Skeletal muscle tissue (tissue), 3 donors: ENCODE measurements at regions not wholly inside any gene's neighbourhood (a gene's known extent, or its start where the extent isn't known, plus 50 kb on each side); places are given as distances from the start of the nearest gene placed in this dataset.

Experiments
- H3K27ac ChIP-seq: one replicate; pipeline ENCODE4 v1.7.0; 2013; ENCODE audit warnings: mild to moderate bottlenecking, low read depth, low read length, inconsistent platforms
- H3K27me3 ChIP-seq, 3 donors: one replicate each; pipeline ENCODE4 v1.7.0; 2013; ENCODE audit warnings: low read length in 3 of 3; ENCODE audit not compliant: control insufficient read depth in 3 of 3, insufficient read depth in 3 of 3
- H3K36me3 ChIP-seq, 3 donors: one replicate each; pipeline ENCODE4 v1.7.0; 2013; ENCODE audit warnings: low read length in 3 of 3; ENCODE audit not compliant: control insufficient read depth in 3 of 3, insufficient read depth in 3 of 3
- H3K4me1 ChIP-seq, 3 donors: one replicate each; pipeline ENCODE4 v1.7.0; 2013; ENCODE audit warnings: low read length in 3 of 3, mild to moderate bottlenecking in 3 of 3; ENCODE audit not compliant: control insufficient read depth in 3 of 3, insufficient read depth in 3 of 3
- H3K4me3 ChIP-seq, 3 donors: one replicate each; pipeline ENCODE4 v1.7.0; 2013; ENCODE audit warnings: low read length in 3 of 3
- H3K9ac ChIP-seq, 3 donors: one replicate each; pipeline ENCODE4 v1.7.0; 2013; ENCODE audit warnings: low read length in 3 of 3, mild to moderate bottlenecking in 3 of 3, moderate library complexity in 2 of 3, low read depth in 1 of 3
- H3K9me3 ChIP-seq, 3 donors: one replicate each; pipeline ENCODE4 v1.7.0; 2013; ENCODE audit warnings: low read length in 3 of 3; ENCODE audit not compliant: control insufficient read depth in 3 of 3
- donor health status: Osteomylitis.

DNA sequence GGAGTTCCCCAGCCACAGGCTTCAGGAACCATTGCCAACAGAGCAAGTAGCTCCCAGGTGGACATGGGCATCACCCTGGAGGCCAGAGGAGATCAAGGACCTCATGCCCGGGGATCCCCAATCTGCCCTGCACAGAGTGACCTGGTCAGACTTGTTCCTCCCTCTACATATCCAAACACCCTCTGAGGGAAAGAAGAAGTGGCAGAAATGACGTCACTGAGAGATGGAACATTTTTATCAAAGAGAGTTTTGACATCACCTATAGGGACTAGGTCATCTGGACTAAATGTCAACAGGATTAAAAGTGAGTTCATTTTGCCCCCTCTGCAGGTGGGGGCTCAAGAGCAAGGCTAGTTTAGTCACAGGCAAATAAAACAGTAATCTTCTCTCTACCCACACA is 273.7 kb downstream of the SKAP2 start:
- Histone ChIP-seq H3K9ac (no peak overlapping the region), H3K27me3 (peaks cover 0 to 8% (median 5%) of the 10 kb centered on the region in 3 donors), H3K4me3 (no peak overlapping the region), H3K4me1 (peaks cover 0 to 7% (median 4%) of the 10 kb centered on the region in 3 donors), H3K36me3 (no peaks in the 10 kb centered on the region), H3K9me3 (no peaks in the 10 kb centered on the region), H3K27ac (no peak overlapping the region)

DNA sequence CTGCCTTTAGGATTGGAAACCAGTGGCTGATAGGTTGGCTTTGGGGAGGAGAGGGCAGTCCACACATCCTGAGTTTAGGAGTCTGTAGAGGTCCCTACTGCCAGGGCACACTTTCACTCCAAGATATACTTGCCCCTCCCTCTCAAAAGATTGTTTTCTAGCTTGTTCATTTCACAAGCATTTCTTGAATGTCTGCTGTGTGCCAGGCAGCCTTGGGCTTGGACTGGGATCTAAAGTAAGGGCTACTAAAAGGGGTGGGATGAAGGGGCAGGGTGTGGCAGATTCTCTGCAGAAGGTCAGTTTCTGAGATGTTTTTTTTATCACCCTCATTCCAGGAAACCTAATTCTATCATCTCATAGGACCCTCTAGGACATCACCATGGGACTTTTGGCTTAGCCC is 272.4 kb downstream of the SKAP2 start:
- Histone ChIP-seq H3K9me3 (no peaks in the 10 kb centered on the region), H3K27me3 (peaks cover 0 to 11% (median 5%) of the 10 kb centered on the region in 3 donors), H3K9ac (no peak overlapping the region), H3K4me1 (peaks cover 0 to 7% (median 4%) of the 10 kb centered on the region in 3 donors), H3K27ac (no peak overlapping the region), H3K36me3 (no peaks in the 10 kb centered on the region), H3K4me3 (no peak overlapping the region)

DNA sequence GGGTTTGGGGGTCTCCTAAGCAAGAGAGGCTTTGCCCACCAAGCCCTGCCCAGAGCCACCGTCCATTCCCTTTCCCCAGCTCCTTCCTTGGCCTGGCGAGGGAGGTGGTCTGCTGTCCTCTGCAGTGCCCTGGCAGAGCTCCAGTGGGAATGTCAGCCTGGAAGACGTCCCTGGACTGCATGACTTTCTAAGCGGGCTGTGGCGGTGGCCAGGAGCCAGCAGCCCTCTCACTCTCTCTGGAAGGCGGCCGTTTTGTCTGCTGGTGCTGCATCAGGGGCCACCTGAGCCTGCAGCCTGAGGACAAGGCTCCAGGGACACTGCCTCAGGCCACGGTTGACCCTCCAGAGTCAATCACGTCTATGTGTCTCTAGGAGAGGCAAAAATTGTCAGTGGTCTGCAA is 271.0 kb downstream of the SKAP2 start:
- Histone ChIP-seq H3K4me1 (peaks cover 0 to 7% (median 4%) of the 10 kb centered on the region in 3 donors), H3K27ac (no peak overlapping the region), H3K27me3 (peaks cover 0 to 9% (median 5%) of the 10 kb centered on the region in 3 donors), H3K9me3 (no peaks in the 10 kb centered on the region), H3K9ac (no peak overlapping the region), H3K36me3 (no peaks in the 10 kb centered on the region), H3K4me3 (peak overlapping the region in 1 of 3 donors; percentile 52)

DNA sequence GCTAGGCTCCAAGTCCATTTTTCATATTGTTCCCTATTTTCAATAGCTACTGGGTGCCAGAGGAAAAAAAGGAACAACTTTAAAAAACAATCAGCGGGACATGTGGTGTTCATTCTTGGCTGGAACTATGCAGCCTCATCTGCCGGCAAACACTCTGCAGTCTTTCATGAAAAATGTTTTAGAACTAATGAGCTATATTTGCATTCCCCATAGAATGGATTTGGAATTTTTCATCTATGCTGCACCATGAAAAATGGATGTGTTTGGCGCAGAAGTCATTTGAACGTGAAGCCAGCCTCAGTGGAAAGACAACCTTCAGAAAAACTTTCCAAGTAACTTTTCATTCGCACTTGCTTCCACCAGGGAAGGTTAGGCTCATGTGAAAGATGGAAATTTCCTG is 270.5 kb downstream of the SKAP2 start:
- Histone ChIP-seq H3K4me3 (peak overlapping the region in 1 of 3 donors; percentile 52), H3K27ac (no peak overlapping the region), H3K9ac (no peak overlapping the region), H3K4me1 (peaks cover 0 to 7% (median 4%) of the 10 kb centered on the region in 3 donors), H3K9me3 (no peaks in the 10 kb centered on the region), H3K27me3 (peaks cover 0 to 9% (median 5%) of the 10 kb centered on the region in 3 donors), H3K36me3 (no peaks in the 10 kb centered on the region)

DNA sequence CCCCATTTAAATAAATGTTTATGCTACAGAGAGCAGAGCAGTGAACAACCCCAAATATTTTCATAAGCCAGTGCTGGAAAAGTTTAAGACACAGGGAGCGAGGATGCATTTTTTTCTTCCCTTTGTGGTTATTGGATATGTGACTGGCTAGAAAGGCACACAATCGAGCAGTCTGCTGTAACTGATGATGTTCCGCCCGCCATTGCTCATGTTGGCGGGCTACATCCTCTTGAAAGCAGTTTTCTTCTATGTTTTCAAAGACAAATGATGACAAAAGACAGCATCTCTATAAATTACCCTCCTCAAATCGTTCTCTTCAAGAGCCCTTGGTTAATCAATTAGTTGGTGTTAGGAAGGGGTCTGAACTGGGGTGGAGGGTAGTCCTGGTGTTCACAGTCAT is 269.8 kb downstream of the SKAP2 start:
- Histone ChIP-seq H3K36me3 (no peaks in the 10 kb centered on the region), H3K27ac (no peak overlapping the region), H3K4me1 (peaks cover 0 to 7% (median 4%) of the 10 kb centered on the region in 3 donors), H3K27me3 (peaks cover 0 to 9% (median 5%) of the 10 kb centered on the region in 3 donors), H3K4me3 (no peak overlapping the region), H3K9ac (no peak overlapping the region), H3K9me3 (no peaks in the 10 kb centered on the region)

DNA sequence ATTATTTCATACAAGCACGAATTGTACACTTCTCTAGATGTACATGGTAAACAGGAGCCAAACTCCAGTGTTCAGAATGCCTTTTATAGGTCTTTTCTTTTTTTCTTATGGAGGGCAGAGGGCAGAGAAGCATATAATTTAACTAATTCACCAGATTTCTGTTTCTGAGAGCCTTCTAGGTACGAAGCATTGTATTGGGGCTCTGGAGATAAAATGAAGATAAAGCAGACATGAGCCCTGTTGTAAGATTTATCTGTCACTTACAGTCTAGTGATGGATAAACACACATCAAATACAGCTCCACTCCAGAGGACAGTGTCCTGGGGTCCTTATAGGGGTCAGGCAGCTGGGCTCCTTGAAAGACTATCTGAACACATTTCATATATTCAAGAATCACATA is 265.5 kb downstream of the SKAP2 start:
- Histone ChIP-seq H3K27me3 (peaks cover 0 to 9% (median 0%) of the 10 kb centered on the region in 3 donors), H3K27ac (no peak overlapping the region), H3K36me3 (no peaks in the 10 kb centered on the region), H3K9ac (no peak overlapping the region), H3K4me3 (no peak overlapping the region), H3K9me3 (no peaks in the 10 kb centered on the region), H3K4me1 (no peaks in the 10 kb centered on the region)

DNA sequence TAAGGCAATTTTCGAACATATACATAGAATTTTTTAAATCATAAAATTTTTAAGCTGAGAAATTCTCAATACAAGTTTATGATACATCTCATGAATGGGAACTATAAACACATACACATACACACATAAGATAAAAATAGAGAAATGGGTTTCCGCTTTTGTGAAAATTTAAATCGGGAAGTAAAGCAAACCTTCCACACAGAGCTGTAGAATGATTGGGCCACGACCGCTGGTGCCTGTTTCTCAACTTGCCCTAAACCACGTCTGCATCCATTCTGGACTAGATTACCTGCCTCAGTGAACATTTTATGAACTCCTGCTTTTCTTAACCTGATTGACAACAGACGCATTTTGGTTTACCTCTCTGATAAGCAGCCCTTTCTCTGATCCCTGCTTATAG is 264.4 kb downstream of the SKAP2 start:
- Histone ChIP-seq H3K27ac (no peak overlapping the region), H3K9ac (no peak overlapping the region), H3K27me3 (peaks cover 0 to 6% (median 0%) of the 10 kb centered on the region in 3 donors), H3K4me3 (no peak overlapping the region), H3K36me3 (no peaks in the 10 kb centered on the region), H3K9me3 (no peaks in the 10 kb centered on the region), H3K4me1 (no peaks in the 10 kb centered on the region)

DNA sequence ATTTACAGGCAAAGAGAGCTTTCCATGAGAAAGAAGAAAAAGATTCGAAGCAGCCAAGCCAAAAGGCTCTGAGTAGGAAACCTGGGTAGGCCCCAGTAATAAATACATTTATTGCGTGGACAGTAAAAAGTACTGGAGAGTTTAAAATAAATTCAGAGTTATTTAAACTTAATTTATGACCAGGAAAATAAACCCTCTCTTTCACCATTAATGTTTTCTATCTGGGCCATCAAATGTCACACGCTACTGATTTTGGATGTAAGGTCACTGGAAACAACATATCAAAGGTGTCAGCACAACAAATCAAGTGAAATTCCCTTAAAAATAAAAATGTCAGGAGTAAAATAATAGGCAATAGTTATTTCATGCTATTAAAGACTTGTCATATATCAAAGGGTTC is 264.0 kb downstream of the SKAP2 start:
- Histone ChIP-seq H3K36me3 (no peaks in the 10 kb centered on the region), H3K27ac (no peak overlapping the region), H3K4me1 (no peaks in the 10 kb centered on the region), H3K9ac (no peak overlapping the region), H3K4me3 (no peak overlapping the region), H3K9me3 (no peaks in the 10 kb centered on the region), H3K27me3 (peaks cover 0 to 5% (median 0%) of the 10 kb centered on the region in 3 donors)

DNA sequence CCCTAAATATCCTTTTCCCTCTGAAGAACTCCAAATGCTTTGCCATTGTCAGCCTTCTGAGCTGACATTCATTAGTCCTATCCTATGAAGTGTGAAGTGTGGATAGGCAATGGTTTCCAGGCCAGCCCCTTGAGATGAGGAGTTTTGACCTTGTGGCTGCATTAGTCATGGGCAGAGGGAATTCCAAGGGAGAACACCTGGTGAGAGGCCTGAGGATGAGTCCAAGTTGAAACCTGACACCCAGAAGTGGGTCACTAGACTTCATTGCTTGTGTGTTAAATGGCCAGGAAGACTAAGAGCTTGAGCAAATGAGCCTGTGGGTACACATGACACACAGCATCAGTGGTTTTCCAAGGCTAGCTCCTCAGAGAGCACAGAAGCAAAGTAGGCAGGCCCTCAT is 260.8 kb downstream of the SKAP2 start:
- H3K27ac ChIP-seq, result no peak overlapping the region
- H3K4me3 ChIP-seq, result no peak overlapping the region
- H3K4me1 ChIP-seq, result no peaks in the 10 kb centered on the region
- H3K27me3 ChIP-seq, result no peaks in the 10 kb centered on the region
- no peak overlapping the region for H3K9ac ChIP-seq
- no peaks in the 10 kb centered on the region for H3K9me3 ChIP-seq
- no peaks in the 10 kb centered on the region for H3K36me3 ChIP-seq

DNA sequence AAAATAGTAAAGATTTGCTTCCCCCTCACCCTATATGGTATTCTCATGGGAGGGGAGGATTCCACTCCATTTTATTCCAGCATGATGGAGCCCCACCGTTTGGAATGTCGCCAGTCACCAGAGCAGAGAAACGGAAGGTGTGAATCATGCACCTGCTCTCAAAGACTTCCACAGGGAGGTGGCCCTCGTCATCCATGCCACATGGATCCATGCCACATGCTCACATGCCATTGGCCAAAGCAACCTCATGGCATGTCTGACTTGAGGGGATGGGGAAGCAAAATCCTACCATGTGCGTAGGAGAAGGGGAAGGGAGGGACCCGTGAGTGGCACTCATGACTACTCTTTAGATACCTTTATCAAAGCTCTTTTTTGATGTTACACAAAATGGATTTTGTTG is 256.0 kb downstream of the SKAP2 start:
- Histone ChIP-seq H3K27me3 (peaks cover 0 to 7% (median 0%) of the 10 kb centered on the region in 3 donors), H3K27ac (no peak overlapping the region), H3K36me3 (no peaks in the 10 kb centered on the region), H3K4me1 (no peaks in the 10 kb centered on the region), H3K9ac (no peak overlapping the region), H3K9me3 (no peaks in the 10 kb centered on the region), H3K4me3 (no peak overlapping the region)

DNA sequence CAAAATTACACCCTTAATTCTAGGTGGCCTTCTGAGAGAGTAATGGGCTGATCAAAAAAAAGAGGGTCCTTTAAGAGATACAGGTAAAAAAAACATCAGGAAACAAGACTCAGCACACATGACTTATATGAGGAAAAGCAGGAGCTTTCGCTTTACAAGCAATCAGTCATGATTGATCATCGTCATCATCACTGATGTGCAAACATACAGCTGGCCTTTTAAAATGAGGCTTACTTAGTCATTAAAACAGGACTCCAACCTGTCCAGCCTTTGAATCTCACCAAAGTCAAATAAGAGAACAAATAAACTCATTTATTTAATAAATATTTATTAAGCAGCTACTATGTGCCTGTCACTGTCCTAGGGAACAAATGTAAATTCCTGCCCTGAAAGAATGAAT is 255.3 kb downstream of the SKAP2 start:
- Histone ChIP-seq H3K4me1 (no peaks in the 10 kb centered on the region), H3K9ac (no peak overlapping the region), H3K27ac (no peak overlapping the region), H3K27me3 (peaks cover 0 to 7% (median 0%) of the 10 kb centered on the region in 3 donors), H3K4me3 (no peak overlapping the region), H3K9me3 (no peaks in the 10 kb centered on the region), H3K36me3 (no peaks in the 10 kb centered on the region)
